ENCODE measurements at regions not wholly inside any gene's neighbourhood (a gene's known extent, or its start where the extent isn't known, plus 50 kb on each side); places are given as distances from the start of the nearest gene placed in this dataset.
A peak's percentile ranks its signal among the peaks of the same experiment; 100 is the strongest.

GRCh38 chr14:62364800-62365280 is 602.6 kb downstream of the SNAPC1 start:
- Histone ChIP-seq H3K27ac (ENCODE audit: low read depth, low read length, severe bottlenecking) (no peak overlapping the region), H3K9me3 (ENCODE audit: control insufficient read depth, low read length) (no peaks in the 10 kb centered on the region), H3K36me3 (ENCODE audit: control insufficient read depth, insufficient read depth, low read length) (no peaks in the 10 kb centered on the region), H3K4me1 (ENCODE audit: control insufficient read depth, insufficient read depth, low read length, poor library complexity, severe bottlenecking) (no peaks in the 10 kb centered on the region), H3K4me3 (ENCODE audit: extremely low read depth, insufficient read depth, low read length, poor library complexity, severe bottlenecking) (no peak overlapping the region)
- WGBS, 2 experiments (ENCODE audit: insufficient coverage in 2 of 2) = 68 to 93% methylated on average over 2 of the region's 4 CpGs

DNA sequence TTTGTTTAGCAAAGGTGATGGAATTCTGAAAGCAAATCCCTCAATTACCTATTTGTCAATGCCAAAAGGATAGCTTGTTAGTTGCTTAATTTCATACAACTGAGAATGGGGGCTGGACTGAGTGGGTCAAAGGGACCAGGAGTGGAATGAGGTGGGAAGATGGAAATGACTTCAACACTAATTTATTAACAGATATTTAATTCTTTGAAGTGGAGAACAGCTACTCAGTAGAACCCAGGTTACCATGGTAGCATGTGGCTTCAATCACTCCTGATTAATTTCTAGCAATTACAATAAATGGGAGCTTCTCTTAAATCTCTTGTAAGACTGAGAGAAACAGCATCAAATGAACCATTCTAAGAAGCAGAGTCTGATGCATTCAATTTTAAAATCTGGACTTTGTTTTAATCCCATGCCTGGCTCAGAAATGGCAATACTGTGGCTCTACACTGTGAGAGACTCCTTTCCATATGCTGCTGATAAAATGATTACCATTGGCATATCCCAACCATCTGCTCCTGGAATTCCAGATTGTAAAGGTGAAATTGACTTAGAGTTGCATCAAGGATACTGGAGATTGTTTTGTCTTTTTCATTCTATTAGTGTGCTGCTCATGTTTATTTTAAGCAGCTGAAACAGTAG is 607.8 kb downstream of the SNAPC1 start:
- no peaks in the 10 kb centered on the region for H3K4me1 ChIP-seq (ENCODE audit: control insufficient read depth, insufficient read depth, low read length, poor library complexity, severe bottlenecking)
- H3K9me3 ChIP-seq (ENCODE audit: control insufficient read depth, low read length) = no peaks in the 10 kb centered on the region
- H3K4me3 ChIP-seq (ENCODE audit: extremely low read depth, insufficient read depth, low read length, poor library complexity, severe bottlenecking) = no peak overlapping the region
- no peaks in the 10 kb centered on the region for H3K36me3 ChIP-seq (ENCODE audit: control insufficient read depth, insufficient read depth, low read length)
- no peak overlapping the region for H3K27ac ChIP-seq (ENCODE audit: low read depth, low read length, severe bottlenecking)

- H3K4me3 ChIP-seq (ENCODE audit: extremely low read depth, insufficient read depth, low read length, poor library complexity, severe bottlenecking) = no peak overlapping the region
- no peaks in the 10 kb centered on the region for H3K9me3 ChIP-seq (ENCODE audit: control insufficient read depth, low read length)
- no peaks in the 10 kb centered on the region for H3K4me1 ChIP-seq (ENCODE audit: control insufficient read depth, insufficient read depth, low read length, poor library complexity, severe bottlenecking)
- H3K36me3 ChIP-seq (ENCODE audit: control insufficient read depth, insufficient read depth, low read length) = no peaks in the 10 kb centered on the region
- H3K27ac ChIP-seq (ENCODE audit: low read depth, low read length, severe bottlenecking) = no peak overlapping the region
These were observed 611.7 kb downstream of the SNAPC1 start for GRCh38 chr14:62373944-62374343.

DNA sequence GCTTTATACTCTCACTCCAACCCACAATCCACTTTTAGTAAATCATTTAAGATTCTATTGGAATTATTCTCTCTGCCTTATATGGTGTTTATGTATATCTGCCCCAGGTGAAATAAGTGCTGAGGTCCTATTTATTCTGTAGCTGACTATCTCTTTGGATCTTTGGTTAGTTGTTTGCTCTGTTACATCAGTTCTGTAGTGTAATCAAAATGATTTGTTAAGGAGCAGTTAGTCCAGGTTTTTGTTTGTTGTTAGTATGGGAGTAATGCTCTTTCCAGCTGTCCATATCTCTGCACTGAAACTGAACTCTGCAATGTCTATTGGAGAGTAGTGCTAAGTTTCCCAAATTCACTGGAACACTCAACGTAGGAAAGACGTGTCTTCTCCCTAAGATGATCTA is 615.8 kb downstream of the SNAPC1 start:
- Histone ChIP-seq H3K9me3 (ENCODE audit: control insufficient read depth, low read length) (no peaks in the 10 kb centered on the region), H3K4me3 (ENCODE audit: extremely low read depth, insufficient read depth, low read length, poor library complexity, severe bottlenecking) (no peak overlapping the region), H3K4me1 (ENCODE audit: control insufficient read depth, insufficient read depth, low read length, poor library complexity, severe bottlenecking) (no peaks in the 10 kb centered on the region), H3K36me3 (ENCODE audit: control insufficient read depth, insufficient read depth, low read length) (no peaks in the 10 kb centered on the region), H3K27ac (ENCODE audit: low read depth, low read length, severe bottlenecking) (no peak overlapping the region)
- no CpG with 5 or more reads among the region's 2 CpGs for WGBS, 2 experiments (ENCODE audit: insufficient coverage in 2 of 2)

GRCh38 chr14:62381311-62382070 is 619.3 kb downstream of the SNAPC1 start:
- Histone ChIP-seq H3K4me1 (ENCODE audit: control insufficient read depth, insufficient read depth, low read length, poor library complexity, severe bottlenecking) (no peaks in the 10 kb centered on the region), H3K4me3 (ENCODE audit: extremely low read depth, insufficient read depth, low read length, poor library complexity, severe bottlenecking) (no peak overlapping the region), H3K9me3 (ENCODE audit: control insufficient read depth, low read length) (no peaks in the 10 kb centered on the region), H3K27ac (ENCODE audit: low read depth, low read length, severe bottlenecking) (no peak overlapping the region), H3K36me3 (ENCODE audit: control insufficient read depth, insufficient read depth, low read length) (no peaks in the 10 kb centered on the region)
- WGBS, 2 experiments (ENCODE audit: insufficient coverage in 2 of 2) = 97% methylated on average over 7 of the region's 8 CpGs

GRCh38 chr14:62409169-62409568 is 636.1 kb downstream of the KCNH5 start:
- no peaks in the 10 kb centered on the region for H3K36me3 ChIP-seq (ENCODE audit: control insufficient read depth, insufficient read depth, low read length)
- no peak overlapping the region for H3K27ac ChIP-seq (ENCODE audit: low read depth, low read length, severe bottlenecking)
- peaks cover 9% of the 10 kb centered on the region for H3K4me1 ChIP-seq (ENCODE audit: control insufficient read depth, insufficient read depth, low read length, poor library complexity, severe bottlenecking)
- H3K4me3 ChIP-seq (ENCODE audit: extremely low read depth, insufficient read depth, low read length, poor library complexity, severe bottlenecking) = no peak overlapping the region
- no peaks in the 10 kb centered on the region for H3K9me3 ChIP-seq (ENCODE audit: control insufficient read depth, low read length)
- 100% methylated on average over 1 of the region's 4 CpGs; no CpG with 5 or more reads in 1 of the 2 experiments for WGBS, 2 experiments (ENCODE audit: insufficient coverage in 2 of 2)

- no CpG with 5 or more reads among the region's 2 CpGs for WGBS, 2 experiments (ENCODE audit: insufficient coverage in 2 of 2)
- H3K4me1 ChIP-seq (ENCODE audit: control insufficient read depth, insufficient read depth, low read length, poor library complexity, severe bottlenecking) = peaks cover 9% of the 10 kb centered on the region
- H3K4me3 ChIP-seq (ENCODE audit: extremely low read depth, insufficient read depth, low read length, poor library complexity, severe bottlenecking) = no peak overlapping the region
- H3K36me3 ChIP-seq (ENCODE audit: control insufficient read depth, insufficient read depth, low read length) = no peaks in the 10 kb centered on the region
- no peak overlapping the region for H3K27ac ChIP-seq (ENCODE audit: low read depth, low read length, severe bottlenecking)
- no peaks in the 10 kb centered on the region for H3K9me3 ChIP-seq (ENCODE audit: control insufficient read depth, low read length)
These were observed 635.5 kb downstream of the KCNH5 start for GRCh38 chr14:62409626-62410300.

- Histone ChIP-seq H3K36me3 (ENCODE audit: control insufficient read depth, insufficient read depth, low read length) (no peaks in the 10 kb centered on the region), H3K4me3 (ENCODE audit: extremely low read depth, insufficient read depth, low read length, poor library complexity, severe bottlenecking) (no peak overlapping the region), H3K4me1 (ENCODE audit: control insufficient read depth, insufficient read depth, low read length, poor library complexity, severe bottlenecking) (no peaks in the 10 kb centered on the region), H3K27ac (ENCODE audit: low read depth, low read length, severe bottlenecking) (no peak overlapping the region), H3K9me3 (ENCODE audit: control insufficient read depth, low read length) (no peaks in the 10 kb centered on the region)
- whole genome bisulfite sequencing, 2 experiments (ENCODE audit: insufficient coverage in 2 of 2) = 100% methylated on average over 1 of the region's 1 CpG; no CpG with 5 or more reads in 1 of the 2 experiments
These were observed 624.4 kb downstream of the KCNH5 start for GRCh38 chr14:62420847-62421246.

DNA sequence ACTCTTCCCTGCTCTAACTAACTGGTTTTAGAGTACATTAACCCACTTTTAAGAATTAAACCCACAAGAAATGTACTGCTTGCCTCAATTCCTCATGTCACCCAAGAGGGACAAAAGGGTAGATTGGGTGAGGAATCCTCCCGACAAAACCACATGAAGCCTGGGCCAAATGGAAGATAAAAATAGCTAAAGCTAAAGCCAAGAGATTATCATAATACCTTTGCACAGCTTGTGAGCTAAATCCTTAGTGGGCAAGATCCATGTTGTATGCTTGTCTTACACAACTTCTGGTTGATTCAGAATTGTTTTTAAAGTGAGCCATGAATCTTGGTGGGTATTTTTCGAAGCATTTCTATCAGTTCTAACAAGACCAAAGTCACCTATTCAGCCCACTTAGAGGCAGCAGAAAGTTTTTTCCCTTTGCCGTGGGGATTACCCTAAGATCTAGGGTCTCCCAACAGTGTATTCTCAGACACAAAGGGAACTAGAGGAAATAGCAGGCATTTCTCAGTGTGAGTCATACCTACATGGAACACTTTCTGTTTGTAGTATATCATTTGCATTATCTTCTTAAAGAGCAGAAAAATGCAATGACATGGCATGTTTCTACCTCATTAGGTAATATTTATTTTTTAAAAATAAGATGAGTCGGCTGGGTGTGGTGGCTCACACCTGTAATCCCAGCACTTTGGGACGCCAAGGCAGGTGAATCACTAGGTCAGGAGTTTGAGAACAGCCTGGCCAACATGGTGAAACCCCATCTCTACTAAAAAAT is 616.6 kb downstream of the KCNH5 start:
- Histone ChIP-seq H3K36me3 (ENCODE audit: control insufficient read depth, insufficient read depth, low read length) (no peaks in the 10 kb centered on the region), H3K9me3 (ENCODE audit: control insufficient read depth, low read length) (peaks cover 22% of the 10 kb centered on the region), H3K4me1 (ENCODE audit: control insufficient read depth, insufficient read depth, low read length, poor library complexity, severe bottlenecking) (peaks cover 17% of the 10 kb centered on the region), H3K4me3 (ENCODE audit: extremely low read depth, insufficient read depth, low read length, poor library complexity, severe bottlenecking) (no peak overlapping the region), H3K27ac (ENCODE audit: low read depth, low read length, severe bottlenecking) (peak overlapping the region; percentile 94)
- WGBS, 2 experiments (ENCODE audit: insufficient coverage in 2 of 2) = 83 to 100% methylated on average over 1 to 2 of the region's 5 CpGs

GRCh38 chr14:62429683-62430082 is 615.6 kb downstream of the KCNH5 start:
- Histone ChIP-seq H3K27ac (ENCODE audit: low read depth, low read length, severe bottlenecking) (no peak overlapping the region), H3K36me3 (ENCODE audit: control insufficient read depth, insufficient read depth, low read length) (no peaks in the 10 kb centered on the region), H3K9me3 (ENCODE audit: control insufficient read depth, low read length) (peaks cover 27% of the 10 kb centered on the region), H3K4me3 (ENCODE audit: extremely low read depth, insufficient read depth, low read length, poor library complexity, severe bottlenecking) (no peak overlapping the region), H3K4me1 (ENCODE audit: control insufficient read depth, insufficient read depth, low read length, poor library complexity, severe bottlenecking) (peaks cover 17% of the 10 kb centered on the region)
- no CpG with 5 or more reads among the region's 1 CpG for WGBS, 2 experiments (ENCODE audit: insufficient coverage in 2 of 2)

Measured in mesodermal cell (in vitro differentiated cells).